Embryonic facial prominence (tissue), 1 donor: ENCODE measurements at regions not wholly inside any gene's neighbourhood (a gene's known extent, or its start where the extent isn't known, plus 50 kb on each side); places are given as distances from the start of the nearest gene placed in this dataset.

Source experiments
- DNase-seq: peaks from one replicate; pipeline ENCODE4 v3.0.0-alpha.2; 2016; ENCODE audit errors: extremely low spot score

DNA sequence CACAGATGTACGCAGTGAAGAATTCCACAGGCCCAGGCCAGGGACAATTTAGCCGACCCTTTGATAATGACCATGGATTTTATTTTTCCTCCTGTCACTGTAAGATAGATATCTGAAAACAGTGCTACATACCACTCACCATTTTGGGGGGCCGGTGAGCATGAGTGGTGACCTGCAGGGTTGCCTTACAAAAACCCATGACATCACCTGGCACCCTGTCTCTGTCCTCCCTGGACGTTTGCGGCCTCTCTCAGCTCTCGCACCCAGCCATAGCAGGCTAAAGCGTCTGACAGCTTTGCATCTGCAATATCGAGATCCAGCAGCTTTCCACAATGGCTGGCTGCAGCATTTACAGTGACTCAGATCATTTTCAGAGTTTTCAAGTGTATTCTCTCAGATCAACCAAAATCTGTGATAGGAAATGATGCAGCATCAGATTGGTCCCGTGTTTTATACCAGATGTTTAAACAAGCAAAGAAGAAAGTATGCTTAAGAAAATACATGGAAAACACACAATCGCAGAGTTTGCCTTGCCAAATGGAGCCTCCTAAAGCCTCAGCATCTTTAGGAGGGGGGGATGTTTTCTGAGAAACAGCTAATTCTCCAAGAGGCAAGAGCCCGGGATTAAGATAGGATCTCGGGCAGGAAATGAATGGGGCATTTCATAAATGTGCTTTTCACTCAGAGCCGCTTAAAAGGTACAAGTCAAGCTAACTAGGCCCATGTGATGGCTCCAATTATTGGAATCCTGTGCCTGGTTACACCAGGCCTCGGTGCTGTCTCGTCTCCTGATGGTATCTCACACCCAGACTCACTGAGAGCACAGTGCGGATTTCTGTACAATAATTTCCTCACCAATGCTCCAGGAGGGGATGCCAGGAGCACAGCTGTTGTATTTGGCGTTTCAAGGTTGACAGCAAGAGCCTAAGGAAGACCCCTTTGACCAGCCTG, 257.3 kb downstream of the XXYLT1 start:
- no peak for DNase-seq

DNA sequence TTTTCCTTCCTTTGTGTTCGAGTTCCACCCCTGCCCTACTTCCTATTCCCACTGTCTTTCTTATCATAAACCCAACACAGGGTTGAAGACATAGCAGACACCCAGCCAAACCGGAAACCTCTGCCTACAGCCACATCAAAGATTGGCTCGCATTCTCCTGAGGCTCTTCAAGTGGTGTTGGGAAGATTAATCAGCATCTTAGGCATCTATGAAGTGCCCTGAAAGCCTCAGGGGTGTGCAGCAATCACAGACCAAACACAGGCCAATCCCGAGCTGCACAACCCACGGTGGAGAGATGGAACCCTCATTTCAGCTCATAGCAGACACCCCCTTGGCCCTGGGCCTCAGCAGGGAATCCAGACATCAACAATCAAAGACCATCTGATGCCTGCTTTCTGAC, 255.9 kb downstream of the XXYLT1 start:
- DNase-seq, result no peak

DNA sequence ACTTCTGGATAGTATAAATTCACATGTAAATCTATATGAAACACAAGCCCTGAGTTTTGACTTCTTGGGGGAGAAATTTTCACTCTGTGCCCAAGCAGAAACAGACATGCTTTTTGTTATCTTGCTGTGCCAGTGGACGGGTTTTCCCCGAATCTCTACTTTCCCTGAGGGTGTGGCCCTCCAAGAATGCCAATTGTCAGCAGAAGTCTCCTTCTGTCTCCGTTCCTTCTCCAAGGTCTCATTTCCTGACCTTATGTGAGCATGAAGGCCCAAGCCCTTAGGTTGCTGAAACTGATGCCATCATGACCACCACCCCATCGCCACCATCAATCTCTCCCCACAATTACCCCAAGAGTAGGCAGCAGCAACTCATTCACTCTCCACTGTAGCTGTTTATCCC, 253.8 kb downstream of the XXYLT1 start:
- DNase-seq, result no peak
